ENCODE measurements at regions not wholly inside any gene's neighbourhood (a gene's known extent, or its start where the extent isn't known, plus 50 kb on each side); places are given as distances from the start of the nearest gene placed in this dataset.

GRCh38 chr6:138610816-138611215 is 111.5 kb upstream of the NHSL1 start:
- no peak for DNase-seq

GRCh38 chr6:138614151-138614550 is 114.9 kb upstream of the NHSL1 start:
- DNase-seq: no peak

- DNase-seq: no peak
Measured at GRCh38 chr6:138618168-138618567, 118.9 kb upstream of the NHSL1 start.

- DNase-seq: no peak
Measured at GRCh38 chr6:138620630-138621029, 121.3 kb upstream of the NHSL1 start.

GRCh38 chr6:138622967-138623366 is 123.7 kb upstream of the NHSL1 start:
- DNase-seq: no peak

GRCh38 chr6:138631566-138631965 is 132.3 kb upstream of the NHSL1 start:
- no peak for DNase-seq

GRCh38 chr6:138637822-138638221 is 135.7 kb upstream of the CCDC28A start:
- no peak for DNase-seq

GRCh38 chr6:138638604-138639003 is 135.0 kb upstream of the CCDC28A start:
- DNase-seq: no peak

- no peak for DNase-seq
Measured at GRCh38 chr6:138640028-138640427, 133.5 kb upstream of the CCDC28A start.

GRCh38 chr6:138643210-138643609 is 130.4 kb upstream of the CCDC28A start:
- DNase-seq: no peak

- DNase-seq: no peak
Measured at GRCh38 chr6:138645976-138646640, 127.5 kb upstream of the CCDC28A start.

GRCh38 chr6:138647006-138647405 is 126.6 kb upstream of the CCDC28A start:
- no peak for DNase-seq

- no peak for DNase-seq
Measured at GRCh38 chr6:138648127-138648526, 125.4 kb upstream of the CCDC28A start.

GRCh38 chr6:138651491-138651890 is 122.1 kb upstream of the CCDC28A start:
- DNase-seq: no peak

GRCh38 chr6:138652824-138653223 is 120.7 kb upstream of the CCDC28A start:
- DNase-seq: no peak

GRCh38 chr6:138653435-138653834 is 120.1 kb upstream of the CCDC28A start:
- DNase-seq: no peak

- no peak for DNase-seq
Measured at GRCh38 chr6:138654715-138655634, 118.6 kb upstream of the CCDC28A start.

- DNase-seq: no peak
Measured at GRCh38 chr6:138655828-138656227, 117.7 kb upstream of the CCDC28A start.

- DNase-seq: no peak
Measured at GRCh38 chr6:138656364-138657064, 117.1 kb upstream of the CCDC28A start.

- DNase-seq: no peak
Measured at GRCh38 chr6:138657065-138657425, 116.5 kb upstream of the CCDC28A start.

GRCh38 chr6:138659998-138660397 is 113.6 kb upstream of the CCDC28A start:
- DNase-seq: no peak

GRCh38 chr6:138662471-138662870 is 111.1 kb upstream of the CCDC28A start:
- no peak for DNase-seq

- no peak for DNase-seq
Measured at GRCh38 chr6:138663892-138664291, 109.7 kb upstream of the CCDC28A start.

GRCh38 chr6:138664745-138665144 is 108.8 kb upstream of the CCDC28A start:
- DNase-seq: no peak

All from CD4-positive, alpha-beta T cell treated with Interleukin-12 subunit alpha and Interleukin-12 subunit beta, for 1 hour (primary cell).